ENCODE measurements at regions not wholly inside any gene's neighbourhood (a gene's known extent, or its start where the extent isn't known, plus 50 kb on each side); places are given as distances from the start of the nearest gene placed in this dataset.
"Not testable (repeated sequence)": the region's sequence is repeated elsewhere in the genome, so short reads cannot be mapped to it uniquely, and the experiment has no call there.

GRCh38 chr11:97069160-97069559 is 679.3 kb downstream of the JRKL start:
- Mint-ChIP-seq H3K27ac (no peak overlapping the region), H3K4me1 (no peaks in the 10 kb centered on the region), H3K36me3 (no peaks in the 10 kb centered on the region), H3K27me3 (no peaks in the 10 kb centered on the region), H3K4me3 (no peak overlapping the region), H3K9me3 (peaks cover 25% of the 10 kb centered on the region)

- Mint-ChIP-seq H3K36me3 (no peaks in the 10 kb centered on the region), H3K9me3 (peaks cover 23% of the 10 kb centered on the region), H3K4me1 (no peaks in the 10 kb centered on the region)
Measured at GRCh38 chr11:97072420-97072819, 682.6 kb downstream of the JRKL start.

GRCh38 chr11:97076666-97077065 is 686.9 kb downstream of the JRKL start:
- not testable (repeated sequence) for H3K36me3 Mint-ChIP-seq, H3K27me3 Mint-ChIP-seq, H3K4me1 Mint-ChIP-seq, H3K27ac Mint-ChIP-seq, H3K4me3 Mint-ChIP-seq
- H3K9me3 Mint-ChIP-seq, result peaks cover 15% of the 10 kb centered on the region

More at GRCh38 chr11:97072420-97072819, 682.6 kb downstream of the JRKL start:
- Mint-ChIP-seq H3K4me3 (no peak overlapping the region), H3K27me3 (no peaks in the 10 kb centered on the region), H3K27ac (no peak overlapping the region)

- Mint-ChIP-seq H3K9me3 (peaks cover 6% of the 10 kb centered on the region), H3K4me3 (no peak overlapping the region), H3K36me3 (no peaks in the 10 kb centered on the region), H3K4me1 (no peaks in the 10 kb centered on the region), H3K27ac (no peak overlapping the region), H3K27me3 (no peaks in the 10 kb centered on the region)
Measured at GRCh38 chr11:97078443-97078842, 688.6 kb downstream of the JRKL start.

GRCh38 chr11:97079244-97079643 is 689.4 kb downstream of the JRKL start:
- H3K27ac Mint-ChIP-seq, result no peak overlapping the region
- H3K27me3 Mint-ChIP-seq, result no peaks in the 10 kb centered on the region
- no peak overlapping the region for H3K4me3 Mint-ChIP-seq
- no peaks in the 10 kb centered on the region for H3K4me1 Mint-ChIP-seq
- peaks cover 6% of the 10 kb centered on the region for H3K9me3 Mint-ChIP-seq
- no peaks in the 10 kb centered on the region for H3K36me3 Mint-ChIP-seq

- H3K27me3 Mint-ChIP-seq, result no peaks in the 10 kb centered on the region
- no peaks in the 10 kb centered on the region for H3K4me1 Mint-ChIP-seq
- H3K36me3 Mint-ChIP-seq, result no peaks in the 10 kb centered on the region
- H3K4me3 Mint-ChIP-seq, result no peak overlapping the region
- H3K9me3 Mint-ChIP-seq, result peaks cover 18% of the 10 kb centered on the region
- H3K27ac Mint-ChIP-seq, result no peak overlapping the region
Measured at GRCh38 chr11:97087419-97087818, 697.6 kb downstream of the JRKL start.

GRCh38 chr11:97092823-97093222 is 703.0 kb downstream of the JRKL start:
- peaks cover 10% of the 10 kb centered on the region for H3K9me3 Mint-ChIP-seq
- no peaks in the 10 kb centered on the region for H3K4me1 Mint-ChIP-seq
- no peak overlapping the region for H3K27ac Mint-ChIP-seq
- no peaks in the 10 kb centered on the region for H3K36me3 Mint-ChIP-seq
- H3K27me3 Mint-ChIP-seq, result no peaks in the 10 kb centered on the region
- no peak overlapping the region for H3K4me3 Mint-ChIP-seq

GRCh38 chr11:97102180-97102579 is 712.4 kb downstream of the JRKL start:
- not testable (repeated sequence) for H3K4me1 Mint-ChIP-seq, H3K27me3 Mint-ChIP-seq, H3K4me3 Mint-ChIP-seq, H3K27ac Mint-ChIP-seq, H3K36me3 Mint-ChIP-seq, H3K9me3 Mint-ChIP-seq

- Mint-ChIP-seq H3K4me3 (no peak overlapping the region), H3K27me3 (no peaks in the 10 kb centered on the region), H3K9me3 (peaks cover 10% of the 10 kb centered on the region), H3K36me3 (no peaks in the 10 kb centered on the region), H3K4me1 (no peaks in the 10 kb centered on the region), H3K27ac (no peak overlapping the region)
Measured at GRCh38 chr11:97107604-97108003, 717.8 kb downstream of the JRKL start.

GRCh38 chr11:97109078-97109477 is 719.3 kb downstream of the JRKL start:
- Mint-ChIP-seq H3K9me3 (peaks cover 10% of the 10 kb centered on the region), H3K4me1 (no peaks in the 10 kb centered on the region), H3K36me3 (no peaks in the 10 kb centered on the region), H3K4me3 (no peak overlapping the region), H3K27ac (no peak overlapping the region), H3K27me3 (no peaks in the 10 kb centered on the region)

- no peak overlapping the region for H3K27ac Mint-ChIP-seq
- H3K4me3 Mint-ChIP-seq, result no peak overlapping the region
- H3K27me3 Mint-ChIP-seq, result no peaks in the 10 kb centered on the region
- no peaks in the 10 kb centered on the region for H3K36me3 Mint-ChIP-seq
- H3K9me3 Mint-ChIP-seq, result peaks cover 10% of the 10 kb centered on the region
- H3K4me1 Mint-ChIP-seq, result no peaks in the 10 kb centered on the region
Measured at GRCh38 chr11:97110376-97110775, 720.6 kb downstream of the JRKL start.

- Mint-ChIP-seq H3K4me3 (no peak overlapping the region), H3K27ac (no peak overlapping the region), H3K36me3 (no peaks in the 10 kb centered on the region), H3K4me1 (no peaks in the 10 kb centered on the region), H3K9me3 (peaks cover 10% of the 10 kb centered on the region), H3K27me3 (no peaks in the 10 kb centered on the region)
Measured at GRCh38 chr11:97111559-97111958, 721.7 kb downstream of the JRKL start.

GRCh38 chr11:97118614-97119200 is 728.9 kb downstream of the JRKL start:
- no peaks in the 10 kb centered on the region for H3K4me1 Mint-ChIP-seq
- no peaks in the 10 kb centered on the region for H3K27me3 Mint-ChIP-seq
- no peaks in the 10 kb centered on the region for H3K9me3 Mint-ChIP-seq
- no peak overlapping the region for H3K4me3 Mint-ChIP-seq
- no peak overlapping the region for H3K27ac Mint-ChIP-seq
- H3K36me3 Mint-ChIP-seq, result no peaks in the 10 kb centered on the region

GRCh38 chr11:97123237-97123636 is 733.4 kb downstream of the JRKL start:
- no peaks in the 10 kb centered on the region for H3K9me3 Mint-ChIP-seq
- no peak overlapping the region for H3K4me3 Mint-ChIP-seq

GRCh38 chr11:97136067-97136466 is 746.3 kb downstream of the JRKL start:
- no peaks in the 10 kb centered on the region for H3K4me1 Mint-ChIP-seq
- H3K27me3 Mint-ChIP-seq, result no peaks in the 10 kb centered on the region
- H3K4me3 Mint-ChIP-seq, result no peak overlapping the region
- H3K27ac Mint-ChIP-seq, result no peak overlapping the region
- peaks cover 8% of the 10 kb centered on the region for H3K9me3 Mint-ChIP-seq
- H3K36me3 Mint-ChIP-seq, result no peaks in the 10 kb centered on the region

More at GRCh38 chr11:97123237-97123636, 733.4 kb downstream of the JRKL start:
- Mint-ChIP-seq H3K36me3 (no peaks in the 10 kb centered on the region), H3K27me3 (no peaks in the 10 kb centered on the region), H3K27ac (no peak overlapping the region), H3K4me1 (no peaks in the 10 kb centered on the region)

GRCh38 chr11:97140885-97141494 is 751.2 kb downstream of the JRKL start:
- Mint-ChIP-seq H3K27ac (no peak overlapping the region), H3K4me3 (no peak overlapping the region), H3K9me3 (peaks cover 8% of the 10 kb centered on the region), H3K27me3 (no peaks in the 10 kb centered on the region), H3K4me1 (no peaks in the 10 kb centered on the region), H3K36me3 (no peaks in the 10 kb centered on the region)

- Mint-ChIP-seq H3K4me3 (no peak overlapping the region), H3K27me3 (no peaks in the 10 kb centered on the region), H3K36me3 (no peaks in the 10 kb centered on the region), H3K9me3 (peaks cover 8% of the 10 kb centered on the region), H3K4me1 (no peaks in the 10 kb centered on the region), H3K27ac (no peak overlapping the region)
Measured at GRCh38 chr11:97143463-97143862, 753.6 kb downstream of the JRKL start.

Data from activated naive CD4-positive, alpha-beta T cell treated with anti-CD3 and anti-CD28 coated beads, Interleukin-2, amount 50 U/mL, for 24 hours (primary cell).